HepG2 (cell line): ENCODE measurements at regions not wholly inside any gene's neighbourhood (a gene's known extent, or its start where the extent isn't known, plus 50 kb on each side); places are given as distances from the start of the nearest gene placed in this dataset.

Experiments used
- ATAC-seq: fragments of 200-7000 bp; cut with Tn5 transposase; 3 replicates; pipeline ENCODE4 v1.9.1; 2020; ENCODE audit warnings: mild to moderate bottlenecking, moderate library complexity
- BruUV-seq: library from RNA; stranded (reverse); fragments of 400-500 nt; replicated peaks from 2 replicates; lab custom pipeline; 2021; lab: Mats Ljungman, UMichigan
- CTCF ChIA-PET: fragments of 300-600 bp; formaldehyde crosslinking; extraction: SDS; loops from one replicate; lab custom pipeline; 2021; ENCODE audit warnings: low total read pairs, inconsistent platforms, low intra/inter-chr PET ratio; lab: Yijun Ruan, JAX
- POLR2A ChIA-PET: fragments of 350-600 bp; sonication (Branson Sonifier 250); formaldehyde crosslinking; loops from one replicate; lab custom pipeline; 2020; ENCODE audit warnings: antibody characterized with exemption, inconsistent platforms; lab: Yijun Ruan, JAX
- DNase-seq: peaks from one replicate; pipeline ENCODE4 v3.0.0-alpha.2; 2015; ENCODE audit warnings: low spot score
- FAIRE-seq: peaks from 3 replicates; lab custom pipeline; 2011; peaks lifted over from hg19 to GRCh38; lab: Jason Lieb, UNC
- H2AFZ ChIP-seq: one replicate; pipeline ENCODE4 v1.6.1; 2011; ENCODE audit warnings: low read length, inconsistent platforms
- H3K27ac ChIP-seq: fragments of 300-600 bp; 3 replicates; pipeline ENCODE4 v1.8.0; 2011; ENCODE audit warnings: mixed run types, mild to moderate bottlenecking, mixed read lengths, low read length, inconsistent platforms; ENCODE audit not compliant: insufficient read depth; ENCODE audit errors: extremely low read length
- H3K27me3 ChIP-seq, 2 experiments: fragments of 200-600 bp in 1 of 2; 2 replicates in 1 of 2; 3 replicates in 1 of 2; pipeline versions ENCODE4 v1.6.0 to v1.8.0; 2011; ENCODE audit warnings: low read length in 2 of 2, mild to moderate bottlenecking in 2 of 2, moderate library complexity in 2 of 2, inconsistent platforms in 1 of 2; ENCODE audit not compliant: insufficient read depth in 2 of 2, control insufficient read depth in 1 of 2
- H3K36me3 ChIP-seq, 2 experiments: fragments of 200-600 bp in 1 of 2; replicated peaks in 1 of 2; 2 replicates in 1 of 2; 3 replicates in 1 of 2; pipeline versions ENCODE4 v1.5.1 to v1.8.0; 2011; ENCODE audit warnings: low read length in 2 of 2, inconsistent platforms in 1 of 2; ENCODE audit not compliant: insufficient read depth in 2 of 2, control insufficient read depth in 1 of 2
- H3K4me1 ChIP-seq: 2 replicates; pipeline ENCODE4 v1.5.1; 2012; ENCODE audit warnings: low read length, inconsistent platforms; ENCODE audit not compliant: insufficient read depth
- H3K4me2 ChIP-seq: 2 replicates; pipeline ENCODE4 v1.6.0; 2011; ENCODE audit warnings: low read depth, low read length, inconsistent platforms
- H3K4me3 ChIP-seq, 3 experiments: fragments of 200-600 bp in 1 of 3; sonication (generic), shearing (Covaris generic) in 1 of 3; replicated peaks in 1 of 3; 2 replicates each; pipeline ENCODE4 v1.5.1; 2011 to 2016; ENCODE audit warnings: low read length in 3 of 3, inconsistent platforms in 2 of 3, low read depth in 2 of 3, mild to moderate bottlenecking in 2 of 3, control low read depth in 1 of 3, mixed read lengths in 1 of 3; ENCODE audit not compliant: insufficient read depth in 1 of 3
- H3K79me2 ChIP-seq: one replicate; pipeline ENCODE4 v1.6.1; 2011; ENCODE audit warnings: low read length, inconsistent platforms; ENCODE audit not compliant: insufficient read depth
- H3K9ac ChIP-seq: 2 replicates; pipeline ENCODE4 v1.6.0; 2011; ENCODE audit warnings: mild to moderate bottlenecking, low read depth, low read length, inconsistent platforms; ENCODE audit not compliant: insufficient read depth
- H3K9me3 ChIP-seq: 2 replicates; pipeline ENCODE4 v1.5.1; 2012; ENCODE audit warnings: mild to moderate bottlenecking, low read length
- H4K20me1 ChIP-seq: 2 replicates; pipeline ENCODE4 v1.6.0; 2011; ENCODE audit warnings: inconsistent platforms, mild to moderate bottlenecking, low read length, moderate library complexity; ENCODE audit not compliant: insufficient read depth
- CBFB ChIP-seq: sonication (generic); formaldehyde crosslinking; IDR thresholded peaks from 2 replicates; pipeline ENCODE4 v1.4.0; 2020; ENCODE audit warnings: missing genetic modification reagents
- CHCHD3 ChIP-seq: sonication (generic); formaldehyde crosslinking; IDR thresholded peaks from 2 replicates; pipeline ENCODE4 v1.8.0; 2022; ENCODE audit warnings: mild to moderate bottlenecking, missing genetic modification reagents, moderate library complexity
- ERF ChIP-seq: IDR thresholded peaks from 2 replicates; pipeline ENCODE4 v1.6.1; 2018; ENCODE audit warnings: missing biosample characterization, missing genetic modification reagents
- GFI1 ChIP-seq: sonication (generic); formaldehyde crosslinking; IDR thresholded peaks from 2 replicates; pipeline ENCODE4 v1.5.0; 2020; ENCODE audit warnings: missing genetic modification reagents, mild to moderate bottlenecking, borderline replicate concordance
- KAT7 ChIP-seq: IDR thresholded peaks from 2 replicates; pipeline ENCODE4 v1.6.1; 2018; ENCODE audit warnings: borderline replicate concordance, missing compliant biosample characterization
- KLF6 ChIP-seq: IDR thresholded peaks from 2 replicates; pipeline ENCODE4 v1.8.0; 2016; ENCODE audit warnings: missing biosample characterization, missing genetic modification reagents
- KMT2A ChIP-seq: sonication (generic); formaldehyde crosslinking; IDR thresholded peaks from 2 replicates; pipeline ENCODE4 v1.4.0; 2020; ENCODE audit warnings: missing genetic modification reagents
- NCOA1 ChIP-seq: sonication (generic); formaldehyde crosslinking; IDR thresholded peaks from 2 replicates; pipeline ENCODE4 v1.9.0; 2021; ENCODE audit warnings: missing genetic modification reagents
- NFKB2 ChIP-seq: sonication (generic); formaldehyde crosslinking; IDR thresholded peaks from 2 replicates; pipeline ENCODE4 v1.4.0; 2020; ENCODE audit warnings: missing genetic modification reagents, borderline replicate concordance
- PCBP2 ChIP-seq: fragments of 200-400 bp; formaldehyde crosslinking; optimal IDR thresholded peaks from 2 replicates; pipeline ENCODE3; 2018; ENCODE audit warnings: low read length, low read depth; ENCODE audit not compliant: poor library complexity, severe bottlenecking
- REPIN1 ChIP-seq: sonication (generic); formaldehyde crosslinking; IDR thresholded peaks from 2 replicates; pipeline ENCODE4 v1.8.0; 2022; ENCODE audit warnings: missing genetic modification reagents, low read depth, mild to moderate bottlenecking, borderline replicate concordance
- SUZ12 ChIP-seq: fragments of 150-350 bp; IDR thresholded peaks from 2 replicates; pipeline ENCODE4 v1.6.1; 2014; ENCODE audit warnings: low read depth, low read length
- ZFP41 ChIP-seq: sonication (generic); formaldehyde crosslinking; IDR thresholded peaks from 2 replicates; pipeline ENCODE4 v1.4.0; 2020; ENCODE audit warnings: mild to moderate bottlenecking, missing genetic modification reagents, borderline replicate concordance
- ZNF17 ChIP-seq: sonication (generic); formaldehyde crosslinking; IDR thresholded peaks from 2 replicates; pipeline ENCODE4 v1.5.0; 2020; ENCODE audit warnings: mild to moderate bottlenecking, missing genetic modification reagents
- ZNF619 ChIP-seq: sonication (generic); formaldehyde crosslinking; IDR thresholded peaks from 2 replicates; pipeline ENCODE4 v1.4.0; 2020; ENCODE audit warnings: mild to moderate bottlenecking, missing genetic modification reagents
- ZNF747 ChIP-seq: sonication (generic); formaldehyde crosslinking; IDR thresholded peaks from 2 replicates; pipeline ENCODE4 v1.8.1; 2023; ENCODE audit warnings: missing genetic modification reagents, mild to moderate bottlenecking, borderline replicate concordance
- ZNF761 ChIP-seq: sonication (generic); formaldehyde crosslinking; conservative IDR thresholded peaks from 2 replicates; pipeline ENCODE4 v1.4.0; 2020; ENCODE audit warnings: mild to moderate bottlenecking, missing genetic modification reagents
- WGBS: methylation state at CpG from one replicate; pipeline ENCODE4 v1.1.6; 2017; ENCODE audit warnings: low lambda C conversion rate; 5-methylcytosine and 5-hydroxymethylcytosine counted together
- in situ Hi-C: cut with HindIII; loops from 2 replicates; pipeline ENCODE4 v1.10.0; 2017; ENCODE audit warnings: low pct_unique_long_range_greater_than_20kb; ENCODE audit not compliant: extremely low pct_ligation_motif_present
- intact Hi-C: fragments of 100-400 bp; cut with micrococcal nuclease; formaldehyde crosslinking; loops from one replicate; pipeline ENCODE4 v1.10.0; 2022; ENCODE audit not compliant: unreplicated experiment
- TF ChIP-seq, protein P1 (sequence below): sonication (generic); formaldehyde crosslinking; IDR thresholded peaks from 2 replicates; pipeline ENCODE4 v1.4.0; 2020; ENCODE audit warnings: missing genetic modification reagents, borderline replicate concordance
- TF ChIP-seq, protein P2 (sequence below): fragments of 450-650 bp; IDR thresholded peaks from 2 replicates; pipeline ENCODE4 v1.6.1; 2017
- TF ChIP-seq, protein P3 (sequence below): IDR thresholded peaks from 2 replicates; pipeline ENCODE4 v1.6.1; 2018; ENCODE audit warnings: missing genetic modification reagents

DNA sequence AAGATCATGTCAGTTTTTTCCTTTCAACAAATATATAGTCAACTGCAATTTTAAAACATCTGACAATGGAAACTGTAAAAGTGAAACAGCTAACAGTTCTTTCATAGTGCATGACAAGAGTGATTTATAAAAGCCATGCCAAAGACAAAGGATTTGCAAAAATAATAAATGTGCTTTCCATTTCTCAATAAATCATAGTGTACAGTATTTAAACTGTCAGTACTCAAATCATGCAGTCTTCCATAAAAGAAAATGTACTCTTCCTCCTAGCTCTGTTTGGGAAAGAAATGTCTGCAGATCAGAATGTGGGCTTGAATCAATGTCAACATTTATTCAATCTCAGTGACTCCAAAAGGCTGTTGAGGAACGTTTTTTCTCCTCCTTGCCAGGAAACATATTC is 131.7 kb upstream of the PDE1A start (continued):
- no peak for TF ChIP-seq ERF (CRISPR knock-in tag)
- no peak for TF ChIP-seq GFI1 (CRISPR knock-in tag)
- no peak for TF ChIP-seq ZFP41 (CRISPR knock-in tag)
- no peak for TF ChIP-seq ZNF619
- no peak for TF ChIP-seq NCOA1 (CRISPR knock-in tag)

DNA sequence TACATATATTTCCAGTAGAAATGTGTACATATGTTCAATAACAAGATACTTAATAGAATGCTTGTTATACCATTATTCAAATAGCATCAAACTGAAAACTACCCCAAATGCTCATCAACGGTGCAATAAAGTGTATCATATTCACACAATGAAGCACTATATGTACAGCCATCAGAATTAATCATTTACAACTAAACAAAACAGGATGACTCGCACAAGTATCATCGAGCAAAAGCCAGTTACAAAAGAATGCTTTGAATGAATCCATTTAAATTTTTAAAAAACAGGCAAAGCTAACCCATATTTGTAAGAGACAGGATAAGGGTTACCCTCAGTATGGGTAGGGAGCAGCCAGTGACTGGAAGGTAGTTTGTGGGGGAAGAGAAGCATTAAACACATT is 132.8 kb upstream of the PDE1A start:
- ChIA-PET CTCF (no interaction called here), POLR2A (no interaction called here)
- H4K20me1 ChIP-seq: no peaks in the 10 kb centered on the region
- H3K27ac ChIP-seq: no peak overlapping the region
- DNase-seq (no peak), FAIRE-seq (no peak), ATAC-seq (no peak)
- H3K4me2 ChIP-seq: no peak overlapping the region
- H3K9me3 ChIP-seq: no peaks in the 10 kb centered on the region
- in situ Hi-C loops: no loop called here
- no peaks in the 10 kb centered on the region for H3K27me3 ChIP-seq
- H3K36me3 ChIP-seq: no peaks in the 10 kb centered on the region
- intact Hi-C loops: no loop called here
- under 1% methylated on average over 3 of the region's 3 CpGs for WGBS
- no peaks in the 10 kb centered on the region for H3K79me2 ChIP-seq
- no TSS peak for BruUV-seq
- no peak for TF ChIP-seq REPIN1
- TF ChIP-seq CBFB (CRISPR knock-in tag): no peak
- TF ChIP-seq, protein P1, sequence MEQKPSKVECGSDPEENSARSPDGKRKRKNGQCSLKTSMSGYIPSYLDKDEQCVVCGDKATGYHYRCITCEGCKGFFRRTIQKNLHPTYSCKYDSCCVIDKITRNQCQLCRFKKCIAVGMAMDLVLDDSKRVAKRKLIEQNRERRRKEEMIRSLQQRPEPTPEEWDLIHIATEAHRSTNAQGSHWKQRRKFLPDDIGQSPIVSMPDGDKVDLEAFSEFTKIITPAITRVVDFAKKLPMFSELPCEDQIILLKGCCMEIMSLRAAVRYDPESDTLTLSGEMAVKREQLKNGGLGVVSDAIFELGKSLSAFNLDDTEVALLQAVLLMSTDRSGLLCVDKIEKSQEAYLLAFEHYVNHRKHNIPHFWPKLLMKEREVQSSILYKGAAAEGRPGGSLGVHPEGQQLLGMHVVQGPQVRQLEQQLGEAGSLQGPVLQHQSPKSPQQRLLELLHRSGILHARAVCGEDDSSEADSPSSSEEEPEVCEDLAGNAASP (CRISPR knock-in tag): no peak
- TF ChIP-seq ZNF747: no peak
- TF ChIP-seq, protein P2, sequence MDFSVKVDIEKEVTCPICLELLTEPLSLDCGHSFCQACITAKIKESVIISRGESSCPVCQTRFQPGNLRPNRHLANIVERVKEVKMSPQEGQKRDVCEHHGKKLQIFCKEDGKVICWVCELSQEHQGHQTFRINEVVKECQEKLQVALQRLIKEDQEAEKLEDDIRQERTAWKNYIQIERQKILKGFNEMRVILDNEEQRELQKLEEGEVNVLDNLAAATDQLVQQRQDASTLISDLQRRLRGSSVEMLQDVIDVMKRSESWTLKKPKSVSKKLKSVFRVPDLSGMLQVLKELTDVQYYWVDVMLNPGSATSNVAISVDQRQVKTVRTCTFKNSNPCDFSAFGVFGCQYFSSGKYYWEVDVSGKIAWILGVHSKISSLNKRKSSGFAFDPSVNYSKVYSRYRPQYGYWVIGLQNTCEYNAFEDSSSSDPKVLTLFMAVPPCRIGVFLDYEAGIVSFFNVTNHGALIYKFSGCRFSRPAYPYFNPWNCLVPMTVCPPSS: no peak
- TF ChIP-seq NFKB2 (CRISPR knock-in tag): no peak
- TF ChIP-seq PCBP2: no peak
- no peak for TF ChIP-seq SUZ12
- no peak for TF ChIP-seq KLF6 (CRISPR knock-in tag)
- TF ChIP-seq, protein P3, sequence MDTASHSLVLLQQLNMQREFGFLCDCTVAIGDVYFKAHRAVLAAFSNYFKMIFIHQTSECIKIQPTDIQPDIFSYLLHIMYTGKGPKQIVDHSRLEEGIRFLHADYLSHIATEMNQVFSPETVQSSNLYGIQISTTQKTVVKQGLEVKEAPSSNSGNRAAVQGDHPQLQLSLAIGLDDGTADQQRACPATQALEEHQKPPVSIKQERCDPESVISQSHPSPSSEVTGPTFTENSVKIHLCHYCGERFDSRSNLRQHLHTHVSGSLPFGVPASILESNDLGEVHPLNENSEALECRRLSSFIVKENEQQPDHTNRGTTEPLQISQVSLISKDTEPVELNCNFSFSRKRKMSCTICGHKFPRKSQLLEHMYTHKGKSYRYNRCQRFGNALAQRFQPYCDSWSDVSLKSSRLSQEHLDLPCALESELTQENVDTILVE (CRISPR knock-in tag): no peak
- no peak for TF ChIP-seq KAT7
- no peak for TF ChIP-seq CHCHD3 (CRISPR knock-in tag)
- TF ChIP-seq ZNF17: no peak
- TF ChIP-seq ZNF761 (CRISPR knock-in tag): no peak
- TF ChIP-seq KMT2A (CRISPR knock-in tag): no peak
- H3K9ac ChIP-seq: no peak overlapping the region
- no peaks in the 10 kb centered on the region for H3K4me1 ChIP-seq
- no peak overlapping the region for H2AFZ ChIP-seq
- no peak overlapping the region for H3K4me3 ChIP-seq
